ENCODE measurements at regions not wholly inside any gene's neighbourhood (a gene's known extent, or its start where the extent isn't known, plus 50 kb on each side); places are given as distances from the start of the nearest gene placed in this dataset.
"Not testable (repeated sequence)": the region's sequence is repeated elsewhere in the genome, so short reads cannot be mapped to it uniquely, and the experiment has no call there.

DNA sequence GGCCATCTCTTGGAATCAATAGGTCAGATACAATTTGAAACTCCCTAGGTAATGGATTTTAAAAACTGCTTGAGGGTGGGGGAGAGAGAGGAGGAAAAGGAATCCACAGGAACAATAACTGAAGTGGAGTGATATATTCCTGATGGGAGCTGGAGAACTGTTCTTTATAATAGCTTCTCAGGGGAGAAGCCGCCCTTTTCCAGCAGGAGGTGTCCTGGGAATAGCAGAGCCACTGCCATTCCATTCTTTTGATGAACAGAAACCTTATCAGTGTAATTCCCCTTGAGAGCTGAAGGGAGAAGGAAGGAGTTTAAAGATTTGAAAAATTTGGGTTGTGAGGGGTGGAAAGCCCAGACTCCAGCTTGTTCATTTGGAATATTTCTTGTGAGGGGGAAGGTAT, 504.9 kb upstream of the DPH6 start:
- H3K4me3 ChIP-seq (ENCODE audit: insufficient read depth, low read depth, low read length), result no peak overlapping the region
- H3K27ac ChIP-seq (ENCODE audit: low read depth, low read length), result no peak overlapping the region
- no peaks in the 10 kb centered on the region for H3K36me3 Mint-ChIP-seq (ENCODE audit: low read depth, unreplicated experiment)
- no peak overlapping the region for H3K27ac Mint-ChIP-seq (ENCODE audit: unreplicated experiment)
- no peak for DNase-seq (ENCODE audit: low read depth)
- H3K9me3 ChIP-seq (ENCODE audit: insufficient read depth, low read depth, low read length), result no peaks in the 10 kb centered on the region
- no peaks in the 10 kb centered on the region for H4K20me1 ChIP-seq (ENCODE audit: insufficient read depth, low read length)
- peaks cover 4% of the 10 kb centered on the region for H3K9me3 Mint-ChIP-seq (ENCODE audit: unreplicated experiment)
- no peaks in the 10 kb centered on the region for H3K4me1 Mint-ChIP-seq (ENCODE audit: low read depth, unreplicated experiment)
- H3K27me3 Mint-ChIP-seq (ENCODE audit: low read depth, unreplicated experiment), result no peaks in the 10 kb centered on the region
- no peak overlapping the region for H3K4me2 ChIP-seq (ENCODE audit: low read length)
- H3K4me1 ChIP-seq (ENCODE audit: insufficient read depth, low read length), result no peaks in the 10 kb centered on the region
- no peaks in the 10 kb centered on the region for H3K27me3 ChIP-seq (ENCODE audit: insufficient read depth, low read length)
- no peak overlapping the region for H3K9ac ChIP-seq (ENCODE audit: low read length)
- TF ChIP-seq EZH2 (IDR thresholded peaks at IDR 0.05; ENCODE audit: insufficient read depth, low read length) (no peak), CTCF (IDR thresholded peaks at IDR 0.05; ENCODE audit: insufficient read depth, low read depth, low read length) (no peak)
- H3K4me3 Mint-ChIP-seq (ENCODE audit: unreplicated experiment), result no peak overlapping the region
- no peak for FAIRE-seq
- no peak overlapping the region for H2AFZ ChIP-seq (ENCODE audit: low read depth, low read length)
- no peaks in the 10 kb centered on the region for H3K79me2 ChIP-seq (ENCODE audit: insufficient read depth, low read length)
- H3K36me3 ChIP-seq (ENCODE audit: insufficient read depth, low read length), result no peaks in the 10 kb centered on the region

- H3K4me3 ChIP-seq (ENCODE audit: insufficient read depth, low read depth, low read length); H4K20me1 ChIP-seq (ENCODE audit: insufficient read depth, low read length); H3K9me3 ChIP-seq (ENCODE audit: insufficient read depth, low read depth, low read length); H2AFZ ChIP-seq (ENCODE audit: low read depth, low read length); FAIRE-seq; H3K79me2 ChIP-seq (ENCODE audit: insufficient read depth, low read length); H3K27ac ChIP-seq (ENCODE audit: low read depth, low read length); H3K9me3 Mint-ChIP-seq (ENCODE audit: unreplicated experiment); H3K4me1 Mint-ChIP-seq (ENCODE audit: low read depth, unreplicated experiment); H3K36me3 Mint-ChIP-seq (ENCODE audit: low read depth, unreplicated experiment); H3K27me3 Mint-ChIP-seq (ENCODE audit: low read depth, unreplicated experiment); H3K27me3 ChIP-seq (ENCODE audit: insufficient read depth, low read length); H3K4me1 ChIP-seq (ENCODE audit: insufficient read depth, low read length); H3K9ac ChIP-seq (ENCODE audit: low read length); DNase-seq (ENCODE audit: low read depth); H3K4me3 Mint-ChIP-seq (ENCODE audit: unreplicated experiment); H3K4me2 ChIP-seq (ENCODE audit: low read length); H3K36me3 ChIP-seq (ENCODE audit: insufficient read depth, low read length); H3K27ac Mint-ChIP-seq (ENCODE audit: unreplicated experiment): not testable (repeated sequence)
Observed at GRCh38 chr15:36052641-36053040, 506.7 kb upstream of the DPH6 start.

DNA sequence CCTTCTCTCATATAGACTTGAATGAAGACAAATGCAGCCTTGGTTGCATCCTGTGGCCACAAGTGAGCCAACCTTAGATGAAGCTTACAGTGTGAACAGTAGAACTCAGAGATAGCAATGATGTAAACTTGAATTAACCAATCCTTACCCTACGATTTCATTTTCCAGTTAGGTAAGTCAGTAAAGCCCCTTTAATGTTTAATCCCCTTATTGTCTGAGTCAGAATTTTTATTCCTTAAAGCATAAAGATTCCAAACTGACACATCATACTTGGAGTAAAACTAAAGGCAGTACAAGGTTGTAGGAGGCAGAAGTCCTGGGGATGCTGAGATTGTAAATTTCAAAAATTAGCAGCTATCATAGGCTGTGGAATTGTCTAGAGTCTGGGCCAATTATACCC, 507.8 kb upstream of the DPH6 start:
- Mint-ChIP-seq H3K9me3 (ENCODE audit: unreplicated experiment) (no peaks in the 10 kb centered on the region), H3K27ac (ENCODE audit: unreplicated experiment) (no peak overlapping the region), H3K4me1 (ENCODE audit: low read depth, unreplicated experiment) (no peaks in the 10 kb centered on the region), H3K36me3 (ENCODE audit: low read depth, unreplicated experiment) (no peaks in the 10 kb centered on the region), H3K27me3 (ENCODE audit: low read depth, unreplicated experiment) (no peaks in the 10 kb centered on the region), H3K4me3 (ENCODE audit: unreplicated experiment) (no peak overlapping the region)
- H3K4me3 ChIP-seq (ENCODE audit: insufficient read depth, low read depth, low read length), result no peak overlapping the region
- FAIRE-seq (peak; percentile 56), DNase-seq (ENCODE audit: low read depth) (no peak)
- H3K4me1 ChIP-seq (ENCODE audit: insufficient read depth, low read length), result no peaks in the 10 kb centered on the region
- H3K27me3 ChIP-seq (ENCODE audit: insufficient read depth, low read length), result no peaks in the 10 kb centered on the region
- H3K36me3 ChIP-seq (ENCODE audit: insufficient read depth, low read length), result no peaks in the 10 kb centered on the region
- no peaks in the 10 kb centered on the region for H3K79me2 ChIP-seq (ENCODE audit: insufficient read depth, low read length)
- H3K9ac ChIP-seq (ENCODE audit: low read length), result no peak overlapping the region
- TF ChIP-seq EZH2 (IDR thresholded peaks at IDR 0.05; ENCODE audit: insufficient read depth, low read length) (no peak), CTCF (IDR thresholded peaks at IDR 0.05; ENCODE audit: insufficient read depth, low read depth, low read length) (no peak)
- no peak overlapping the region for H3K4me2 ChIP-seq (ENCODE audit: low read length)
- H4K20me1 ChIP-seq (ENCODE audit: insufficient read depth, low read length), result no peaks in the 10 kb centered on the region
- no peak overlapping the region for H3K27ac ChIP-seq (ENCODE audit: low read depth, low read length)
- H2AFZ ChIP-seq (ENCODE audit: low read depth, low read length), result no peak overlapping the region
- no peaks in the 10 kb centered on the region for H3K9me3 ChIP-seq (ENCODE audit: insufficient read depth, low read depth, low read length)

Measured in astrocyte (in vitro differentiated cells and primary cell).